Kidney (tissue), 13 donors: ENCODE measurements at regions not wholly inside any gene's neighbourhood (a gene's known extent, or its start where the extent isn't known, plus 50 kb on each side); places are given as distances from the start of the nearest gene placed in this dataset.
"Not testable (repeated sequence)": the region's sequence is repeated elsewhere in the genome, so short reads cannot be mapped to it uniquely, and the experiment has no call there.

ENCODE experiments used
- DNase-seq, 5 donors: peaks; one replicate each; pipeline ENCODE4 v3.0.0-alpha.2; 2013 to 2020
- FAIRE-seq: peaks from 2 replicates; lab custom pipeline; 2012; peaks lifted over from hg19 to GRCh38; lab: Jason Lieb, UNC
- H3K27ac ChIP-seq, 2 donors: one replicate each; pipeline ENCODE4 v1.7.0; 2013; ENCODE audit warnings: low read depth in 2 of 2, low read length in 2 of 2, inconsistent platforms in 1 of 2
- H3K27me3 ChIP-seq: one replicate; pipeline ENCODE4 v1.7.1; 2013; ENCODE audit warnings: low read length, inconsistent platforms; ENCODE audit not compliant: control insufficient read depth, insufficient read depth
- H3K36me3 ChIP-seq, 3 donors: one replicate each; pipeline versions ENCODE4 v1.7.0 to v1.7.1; 2013; ENCODE audit warnings: low read length in 3 of 3, control low read depth in 1 of 3, inconsistent platforms in 1 of 3; ENCODE audit not compliant: insufficient read depth in 3 of 3, control insufficient read depth in 2 of 3
- H3K4me1 ChIP-seq, 3 donors: one replicate each; pipeline versions ENCODE4 v1.7.0 to v1.7.1; 2013; ENCODE audit warnings: low read length in 3 of 3, inconsistent platforms in 1 of 3, low read depth in 1 of 3; ENCODE audit not compliant: control insufficient read depth in 2 of 3, insufficient read depth in 2 of 3
- H3K4me3 ChIP-seq, 3 donors: one replicate each; pipeline versions ENCODE4 v1.7.0 to v1.8.1; 2013; ENCODE audit warnings: low read length in 3 of 3, control low read depth in 1 of 3, inconsistent platforms in 1 of 3
- H3K9ac ChIP-seq, 3 donors: one replicate each; pipeline versions ENCODE4 v1.7.0 to v1.7.1; 2013; ENCODE audit warnings: low read length in 3 of 3, control low read depth in 1 of 3, inconsistent platforms in 1 of 3
- H3K9me3 ChIP-seq, 3 donors: one replicate each; pipeline versions ENCODE4 v1.7.0 to v1.7.1; 2013; ENCODE audit warnings: low read length in 3 of 3, control low read depth in 1 of 3, inconsistent platforms in 1 of 3; ENCODE audit not compliant: control insufficient read depth in 2 of 3, insufficient read depth in 1 of 3
- intact Hi-C: fragments of 100-400 bp; cut with DNase I; formaldehyde crosslinking; loops from one replicate; pipeline ENCODE4 v1.11.1; 2022
- TF ChIP-seq, protein P1 (sequence below): IDR thresholded peaks from 3 replicates; pipeline ENCODE4 v1.5.1; 2012; ENCODE audit warnings: mild to moderate bottlenecking, moderate library complexity, borderline replicate concordance; ENCODE audit not compliant: insufficient read depth; ENCODE audit errors: extremely low read depth
- donor health status: control.
- donor health status: control.
- donor health status: control.
- donor health status: control.
- donor health status: control.
- donor health status: DM: yes; HTN: yes; CAD: no.
- donor health status: Normal renal cell carcinoma (clear cell type).

DNA sequence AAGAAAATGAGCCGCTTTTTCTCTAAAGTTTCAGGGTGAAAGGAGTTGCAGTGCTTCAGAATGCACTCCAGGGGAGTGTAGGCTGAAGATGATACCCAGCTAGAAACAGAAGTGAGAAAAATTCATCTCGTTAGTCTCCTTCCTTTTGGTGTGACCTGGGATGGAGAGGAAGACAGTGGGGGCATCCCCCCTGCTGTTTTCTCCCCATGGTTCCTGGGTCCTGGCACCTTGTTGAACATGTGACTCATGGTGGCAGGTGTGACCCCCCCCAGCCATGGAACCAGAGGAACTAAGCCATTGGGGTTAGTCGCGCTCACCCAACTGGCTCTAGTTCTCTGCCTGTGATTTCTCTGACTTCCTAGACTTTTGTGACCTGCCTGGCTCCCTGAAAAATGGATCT is 424.6 kb downstream of the CSNK1G3 start:
- no peak overlapping the region for H3K9ac ChIP-seq
- no peaks in the 10 kb centered on the region for H3K4me1 ChIP-seq
- H3K4me3 ChIP-seq = no peak overlapping the region
- intact Hi-C loops = no loop called here
- FAIRE-seq (no peak), DNase-seq (no peak)
- TF ChIP-seq, protein P1, sequence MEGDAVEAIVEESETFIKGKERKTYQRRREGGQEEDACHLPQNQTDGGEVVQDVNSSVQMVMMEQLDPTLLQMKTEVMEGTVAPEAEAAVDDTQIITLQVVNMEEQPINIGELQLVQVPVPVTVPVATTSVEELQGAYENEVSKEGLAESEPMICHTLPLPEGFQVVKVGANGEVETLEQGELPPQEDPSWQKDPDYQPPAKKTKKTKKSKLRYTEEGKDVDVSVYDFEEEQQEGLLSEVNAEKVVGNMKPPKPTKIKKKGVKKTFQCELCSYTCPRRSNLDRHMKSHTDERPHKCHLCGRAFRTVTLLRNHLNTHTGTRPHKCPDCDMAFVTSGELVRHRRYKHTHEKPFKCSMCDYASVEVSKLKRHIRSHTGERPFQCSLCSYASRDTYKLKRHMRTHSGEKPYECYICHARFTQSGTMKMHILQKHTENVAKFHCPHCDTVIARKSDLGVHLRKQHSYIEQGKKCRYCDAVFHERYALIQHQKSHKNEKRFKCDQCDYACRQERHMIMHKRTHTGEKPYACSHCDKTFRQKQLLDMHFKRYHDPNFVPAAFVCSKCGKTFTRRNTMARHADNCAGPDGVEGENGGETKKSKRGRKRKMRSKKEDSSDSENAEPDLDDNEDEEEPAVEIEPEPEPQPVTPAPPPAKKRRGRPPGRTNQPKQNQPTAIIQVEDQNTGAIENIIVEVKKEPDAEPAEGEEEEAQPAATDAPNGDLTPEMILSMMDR = no peak
- peaks cover 1 to 12% (median 2%) of the 10 kb centered on the region in 3 donors for H3K9me3 ChIP-seq
- no peak overlapping the region for H3K27ac ChIP-seq
- H3K36me3 ChIP-seq = no peaks in the 10 kb centered on the region
- H3K27me3 ChIP-seq = no peaks in the 10 kb centered on the region

DNA sequence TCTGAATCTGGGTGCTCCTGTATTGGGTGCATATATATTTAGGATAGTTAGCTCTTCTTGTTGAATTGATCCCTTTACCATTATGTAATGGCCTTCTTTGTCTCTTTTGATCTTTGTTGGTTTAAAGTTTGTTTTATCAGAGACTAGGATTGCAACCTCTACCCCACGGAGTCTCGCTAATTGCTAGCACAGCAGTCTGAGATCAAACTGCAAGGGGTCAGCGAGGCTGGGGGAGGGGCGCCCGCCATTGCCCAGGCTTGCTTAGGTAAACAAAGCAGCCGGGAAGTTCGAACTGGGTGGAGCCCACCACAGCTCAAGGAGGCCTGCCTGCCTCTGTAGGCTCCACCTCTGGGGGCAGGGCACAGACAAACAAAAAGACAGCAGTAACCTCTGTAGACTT is 421.8 kb downstream of the CSNK1G3 start:
- intact Hi-C loops, H3K4me1 ChIP-seq, H3K27ac ChIP-seq, H3K9ac ChIP-seq, H3K4me3 ChIP-seq, DNase-seq, H3K36me3 ChIP-seq, H3K27me3 ChIP-seq, FAIRE-seq: not testable (repeated sequence)
- peaks cover 1 to 12% (median 2%) of the 10 kb centered on the region in 3 donors for H3K9me3 ChIP-seq

DNA sequence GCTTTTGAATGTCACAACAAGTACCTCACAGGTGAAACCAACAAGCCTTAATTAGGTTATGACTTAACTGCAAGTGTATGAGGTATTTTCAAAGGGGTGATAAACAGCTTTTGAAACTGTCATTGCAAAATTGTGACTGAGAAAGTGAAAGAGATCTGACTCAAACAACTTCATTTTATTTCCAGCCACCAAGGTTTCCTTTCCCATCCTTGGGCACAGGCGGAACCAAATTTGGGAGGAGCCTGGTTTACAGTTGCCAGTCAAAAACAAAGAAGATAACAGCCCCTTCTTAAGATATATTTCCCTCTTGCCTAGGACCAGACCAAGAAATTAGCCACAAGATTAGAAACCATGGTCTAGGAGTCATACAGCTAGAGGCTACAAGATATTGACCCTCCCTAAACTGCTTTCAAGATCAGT is 417.1 kb downstream of the CSNK1G3 start:
- TF ChIP-seq, protein P1 = no peak
- intact Hi-C loops = no loop called here
- no peak overlapping the region for H3K4me3 ChIP-seq
- no peaks in the 10 kb centered on the region for H3K36me3 ChIP-seq
- H3K4me1 ChIP-seq = no peaks in the 10 kb centered on the region
- no peaks in the 10 kb centered on the region for H3K9me3 ChIP-seq
- DNase-seq (peak in 2 of 5 donors; percentile 5 to 8), FAIRE-seq (no peak)
- H3K27me3 ChIP-seq = no peaks in the 10 kb centered on the region
- no peak overlapping the region for H3K27ac ChIP-seq
- H3K9ac ChIP-seq = no peak overlapping the region

DNA sequence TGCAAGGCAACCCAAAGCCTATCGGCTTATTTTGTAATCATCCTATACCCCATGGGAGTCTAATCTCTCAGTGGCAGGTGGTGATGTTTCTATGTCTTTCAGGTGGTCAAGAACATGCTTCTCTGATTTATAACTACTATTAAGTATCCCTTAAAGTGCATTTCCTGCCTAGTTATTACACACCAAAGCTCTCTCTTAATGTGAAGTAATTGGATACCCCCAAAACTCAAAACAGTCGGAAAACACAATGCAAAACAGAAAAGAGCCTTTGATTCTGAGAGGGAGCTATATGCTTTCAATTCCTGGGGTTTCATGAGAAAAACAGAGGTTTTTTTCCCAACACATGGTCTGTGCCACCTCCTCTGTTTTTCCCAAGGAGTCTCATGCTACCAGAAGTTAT is 416.4 kb downstream of the CSNK1G3 start:
- TF ChIP-seq, protein P1 = no peak
- Histone ChIP-seq H3K27me3 (no peaks in the 10 kb centered on the region), H3K4me1 (no peaks in the 10 kb centered on the region), H3K27ac (no peak overlapping the region), H3K9me3 (no peaks in the 10 kb centered on the region), H3K9ac (no peak overlapping the region), H3K36me3 (no peaks in the 10 kb centered on the region), H3K4me3 (no peak overlapping the region)
- intact Hi-C loops = no loop called here
- FAIRE-seq = no peak
- peak in 2 of 5 donors; percentile 55 to 57 for DNase-seq
